GM23338 (cell line): ENCODE measurements at regions not wholly inside any gene's neighbourhood (a gene's known extent, or its start where the extent isn't known, plus 50 kb on each side); places are given as distances from the start of the nearest gene placed in this dataset.

Experiments
- POLR2AphosphoS5 ChIP-seq: IDR thresholded peaks from 2 replicates; pipeline ENCODE4 v1.6.1; 2016; ENCODE audit warnings: antibody characterized with exemption, low read depth
- REST ChIP-seq: IDR thresholded peaks from one replicate; pipeline ENCODE4 v1.6.1; 2018; ENCODE audit warnings: antibody characterized with exemption; ENCODE audit not compliant: unreplicated experiment
- TF ChIP-seq, protein P1 (sequence below): IDR thresholded peaks from 2 replicates; pipeline ENCODE4 v1.6.1; 2016; ENCODE audit warnings: antibody characterized with exemption
- TF ChIP-seq, protein P2 (sequence below), 2 experiments: fragments of 200-600 bp in 1 of 2; sonication (generic) in 1 of 2; conservative IDR thresholded peaks; 2 replicates each; pipeline versions ENCODE4 v1.5.1 to v1.6.1; 2016 to 2017; ENCODE audit warnings: antibody characterized with exemption in 2 of 2, low read depth in 2 of 2, mild to moderate bottlenecking in 2 of 2, moderate library complexity in 1 of 2

GRCh38 chrY:19856474-19857135 is 112.1 kb upstream of the KDM5D start:
- TF ChIP-seq POLR2AphosphoS5: no peak
- TF ChIP-seq, protein P1, sequence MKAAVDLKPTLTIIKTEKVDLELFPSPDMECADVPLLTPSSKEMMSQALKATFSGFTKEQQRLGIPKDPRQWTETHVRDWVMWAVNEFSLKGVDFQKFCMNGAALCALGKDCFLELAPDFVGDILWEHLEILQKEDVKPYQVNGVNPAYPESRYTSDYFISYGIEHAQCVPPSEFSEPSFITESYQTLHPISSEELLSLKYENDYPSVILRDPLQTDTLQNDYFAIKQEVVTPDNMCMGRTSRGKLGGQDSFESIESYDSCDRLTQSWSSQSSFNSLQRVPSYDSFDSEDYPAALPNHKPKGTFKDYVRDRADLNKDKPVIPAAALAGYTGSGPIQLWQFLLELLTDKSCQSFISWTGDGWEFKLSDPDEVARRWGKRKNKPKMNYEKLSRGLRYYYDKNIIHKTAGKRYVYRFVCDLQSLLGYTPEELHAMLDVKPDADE: no peak
- TF ChIP-seq, protein P2, sequence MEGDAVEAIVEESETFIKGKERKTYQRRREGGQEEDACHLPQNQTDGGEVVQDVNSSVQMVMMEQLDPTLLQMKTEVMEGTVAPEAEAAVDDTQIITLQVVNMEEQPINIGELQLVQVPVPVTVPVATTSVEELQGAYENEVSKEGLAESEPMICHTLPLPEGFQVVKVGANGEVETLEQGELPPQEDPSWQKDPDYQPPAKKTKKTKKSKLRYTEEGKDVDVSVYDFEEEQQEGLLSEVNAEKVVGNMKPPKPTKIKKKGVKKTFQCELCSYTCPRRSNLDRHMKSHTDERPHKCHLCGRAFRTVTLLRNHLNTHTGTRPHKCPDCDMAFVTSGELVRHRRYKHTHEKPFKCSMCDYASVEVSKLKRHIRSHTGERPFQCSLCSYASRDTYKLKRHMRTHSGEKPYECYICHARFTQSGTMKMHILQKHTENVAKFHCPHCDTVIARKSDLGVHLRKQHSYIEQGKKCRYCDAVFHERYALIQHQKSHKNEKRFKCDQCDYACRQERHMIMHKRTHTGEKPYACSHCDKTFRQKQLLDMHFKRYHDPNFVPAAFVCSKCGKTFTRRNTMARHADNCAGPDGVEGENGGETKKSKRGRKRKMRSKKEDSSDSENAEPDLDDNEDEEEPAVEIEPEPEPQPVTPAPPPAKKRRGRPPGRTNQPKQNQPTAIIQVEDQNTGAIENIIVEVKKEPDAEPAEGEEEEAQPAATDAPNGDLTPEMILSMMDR (conservative IDR thresholded peaks at IDR 0.05; ENCODE audit: low read depth in 2 of 2): no peak
- TF ChIP-seq REST: no peak
